ENCODE measurements at regions not wholly inside any gene's neighbourhood (a gene's known extent, or its start where the extent isn't known, plus 50 kb on each side); places are given as distances from the start of the nearest gene placed in this dataset.

DNA sequence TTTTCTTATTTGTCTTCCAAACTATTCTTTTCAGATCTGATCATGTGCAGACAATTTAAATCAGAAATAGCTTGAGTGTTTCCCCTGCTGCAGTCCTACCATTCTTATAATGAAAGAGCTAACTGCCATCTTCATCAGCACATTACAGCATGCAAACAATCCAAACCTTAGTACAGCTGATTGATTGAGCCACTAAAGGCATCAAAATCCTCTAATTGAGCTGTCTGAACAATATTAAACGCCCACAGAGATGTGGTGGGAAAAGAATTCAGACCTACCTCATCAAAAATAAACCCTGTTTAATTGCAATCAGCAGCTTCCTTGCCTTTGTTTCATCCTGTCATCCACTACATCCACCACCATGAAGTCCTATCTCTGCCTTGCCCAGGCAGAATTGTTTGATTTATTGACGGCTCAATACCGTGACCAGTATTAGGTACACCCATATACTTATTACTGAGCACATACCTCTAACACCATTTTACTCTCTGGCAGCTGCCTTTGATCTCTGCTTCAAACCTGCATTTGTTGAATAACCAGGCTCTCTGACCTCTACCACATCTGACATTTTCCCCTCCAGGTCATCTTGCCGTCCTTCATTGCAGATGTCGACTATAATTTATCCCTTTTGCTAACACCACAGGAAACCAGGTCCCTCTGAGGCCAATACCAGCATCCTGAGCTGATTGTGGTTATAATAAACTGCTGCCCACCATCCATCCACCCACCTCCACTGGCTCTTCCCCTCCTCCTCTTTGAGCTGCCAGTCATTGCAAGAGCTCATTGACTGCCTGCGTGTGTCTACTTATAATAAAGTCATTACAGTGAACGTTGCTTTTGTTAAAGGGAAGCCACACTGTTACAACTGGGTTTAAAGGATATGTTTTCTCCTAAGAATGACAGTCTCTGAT lies 78.5 kb downstream of the RBM43 start:
- H4K20me1 ChIP-seq (ENCODE audit: insufficient read depth) = no peaks in the 10 kb centered on the region
- no peak for TF ChIP-seq EZH2 (IDR thresholded peaks at IDR 0.05; ENCODE audit: low read depth)
- TF ChIP-seq, protein P1, sequence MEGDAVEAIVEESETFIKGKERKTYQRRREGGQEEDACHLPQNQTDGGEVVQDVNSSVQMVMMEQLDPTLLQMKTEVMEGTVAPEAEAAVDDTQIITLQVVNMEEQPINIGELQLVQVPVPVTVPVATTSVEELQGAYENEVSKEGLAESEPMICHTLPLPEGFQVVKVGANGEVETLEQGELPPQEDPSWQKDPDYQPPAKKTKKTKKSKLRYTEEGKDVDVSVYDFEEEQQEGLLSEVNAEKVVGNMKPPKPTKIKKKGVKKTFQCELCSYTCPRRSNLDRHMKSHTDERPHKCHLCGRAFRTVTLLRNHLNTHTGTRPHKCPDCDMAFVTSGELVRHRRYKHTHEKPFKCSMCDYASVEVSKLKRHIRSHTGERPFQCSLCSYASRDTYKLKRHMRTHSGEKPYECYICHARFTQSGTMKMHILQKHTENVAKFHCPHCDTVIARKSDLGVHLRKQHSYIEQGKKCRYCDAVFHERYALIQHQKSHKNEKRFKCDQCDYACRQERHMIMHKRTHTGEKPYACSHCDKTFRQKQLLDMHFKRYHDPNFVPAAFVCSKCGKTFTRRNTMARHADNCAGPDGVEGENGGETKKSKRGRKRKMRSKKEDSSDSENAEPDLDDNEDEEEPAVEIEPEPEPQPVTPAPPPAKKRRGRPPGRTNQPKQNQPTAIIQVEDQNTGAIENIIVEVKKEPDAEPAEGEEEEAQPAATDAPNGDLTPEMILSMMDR (conservative IDR thresholded peaks at IDR 0.05) = no peak
- H3F3A ChIP-seq (ENCODE audit: insufficient read depth, low read depth) = no peaks in the 10 kb centered on the region
- BruUV-seq (replicated peaks) = no TSS peak
- POLR2A ChIA-PET (ENCODE audit: unreplicated experiment) = interaction anchor here (0.6 kb wide), 1 partner anchor 56 kb away, joined by 9 read pairs; no protein-coding TSS in a partner anchor
- no peak overlapping the region for H3K4me3 ChIP-seq
- CTCF ChIA-PET = no interaction called here
- H3K36me3 ChIP-seq (ENCODE audit: low read depth) = no peaks in the 10 kb centered on the region
- intact Hi-C loops (cut with micrococcal nuclease; ENCODE audit: unreplicated experiment) = no loop called here
- H3K4me2 ChIP-seq = no peak overlapping the region
- no peak overlapping the region for H2AFZ ChIP-seq
- H3K27me3 ChIP-seq (ENCODE audit: insufficient read depth, low read depth) = no peaks in the 10 kb centered on the region
- no peaks in the 10 kb centered on the region for H3K4me1 ChIP-seq (replicated peaks; ENCODE audit: insufficient read depth)
- no peaks in the 10 kb centered on the region for H3K79me2 ChIP-seq (ENCODE audit: low read depth)
- H3K9me2 ChIP-seq (ENCODE audit: insufficient read depth) = no peaks in the 10 kb centered on the region
- no peaks in the 10 kb centered on the region for H3K9me3 ChIP-seq (ENCODE audit: insufficient read depth, low read depth)
- H3K27ac ChIP-seq = no peak overlapping the region
- DNase-seq = no peak

DNA sequence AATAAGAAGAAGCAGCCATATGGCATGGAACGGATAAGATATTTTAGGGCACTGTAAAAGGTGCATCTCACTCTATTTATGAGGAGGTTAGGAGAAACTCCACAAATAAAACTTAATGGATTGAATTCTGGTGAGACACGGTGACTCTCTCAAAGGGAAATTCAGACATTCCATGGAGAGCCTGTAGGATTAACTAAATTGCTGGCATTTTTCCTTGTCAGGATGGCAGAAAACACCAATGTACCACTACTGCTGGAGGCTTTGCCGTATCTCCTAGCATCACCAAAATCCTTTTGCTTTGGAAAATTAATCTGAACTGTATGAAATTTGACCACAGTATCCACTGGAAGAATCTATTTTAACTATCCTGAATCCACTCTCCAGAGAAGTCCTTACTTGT lies 79.3 kb downstream of the RBM43 start:
- DNase-seq = no peak
- no peak overlapping the region for H3K4me2 ChIP-seq
- no peaks in the 10 kb centered on the region for H4K20me1 ChIP-seq (ENCODE audit: insufficient read depth)
- no peaks in the 10 kb centered on the region for H3K79me2 ChIP-seq (ENCODE audit: low read depth)
- no peak overlapping the region for H3K27ac ChIP-seq
- no peaks in the 10 kb centered on the region for H3K9me2 ChIP-seq (ENCODE audit: insufficient read depth)
- CTCF ChIA-PET = no interaction called here
- no TSS peak for BruUV-seq (replicated peaks)
- intact Hi-C loops (cut with micrococcal nuclease; ENCODE audit: unreplicated experiment) = no loop called here
- no peak overlapping the region for H2AFZ ChIP-seq
- H3K4me3 ChIP-seq = no peak overlapping the region
- POLR2A ChIA-PET (ENCODE audit: unreplicated experiment) = no interaction called here
- H3K27me3 ChIP-seq (ENCODE audit: insufficient read depth, low read depth) = no peaks in the 10 kb centered on the region
- no peaks in the 10 kb centered on the region for H3F3A ChIP-seq (ENCODE audit: insufficient read depth, low read depth)
- H3K36me3 ChIP-seq (ENCODE audit: low read depth) = no peaks in the 10 kb centered on the region
- no peaks in the 10 kb centered on the region for H3K4me1 ChIP-seq (replicated peaks; ENCODE audit: insufficient read depth)
- TF ChIP-seq, protein P1 (conservative IDR thresholded peaks at IDR 0.05) = no peak
- no peak for TF ChIP-seq EZH2 (IDR thresholded peaks at IDR 0.05; ENCODE audit: low read depth)
- H3K9me3 ChIP-seq (ENCODE audit: insufficient read depth, low read depth) = no peaks in the 10 kb centered on the region

DNA sequence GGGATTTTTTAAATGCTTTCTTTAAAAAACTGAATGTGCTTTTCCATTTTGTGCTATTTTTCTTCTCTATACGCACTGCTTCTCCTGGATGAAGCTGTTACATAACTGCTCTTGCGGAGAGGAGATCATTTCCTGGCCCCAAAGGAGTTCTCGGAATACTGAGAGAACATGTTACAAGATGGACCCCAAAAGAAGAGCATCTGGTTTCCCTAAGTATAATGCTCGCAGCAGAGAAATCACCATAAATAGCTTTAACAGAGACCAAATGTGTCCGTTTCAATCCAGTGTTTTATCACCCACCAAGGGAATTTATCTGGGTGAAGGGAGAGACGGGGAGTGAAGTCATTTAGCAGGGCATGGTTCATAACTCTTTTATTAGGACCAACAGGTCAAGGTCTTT lies 80.1 kb downstream of the RBM43 start:
- Histone ChIP-seq H4K20me1 (ENCODE audit: insufficient read depth) (no peaks in the 10 kb centered on the region), H2AFZ (no peak overlapping the region), H3K27me3 (ENCODE audit: insufficient read depth, low read depth) (no peaks in the 10 kb centered on the region), H3K9me2 (ENCODE audit: insufficient read depth) (no peaks in the 10 kb centered on the region), H3K4me3 (no peak overlapping the region), H3K27ac (no peak overlapping the region), H3K4me2 (no peak overlapping the region), H3K36me3 (ENCODE audit: low read depth) (no peaks in the 10 kb centered on the region), H3K4me1 (replicated peaks; ENCODE audit: insufficient read depth) (no peaks in the 10 kb centered on the region), H3F3A (ENCODE audit: insufficient read depth, low read depth) (no peaks in the 10 kb centered on the region), H3K9me3 (ENCODE audit: insufficient read depth, low read depth) (no peaks in the 10 kb centered on the region), H3K79me2 (ENCODE audit: low read depth) (no peaks in the 10 kb centered on the region)
- intact Hi-C loops (cut with micrococcal nuclease; ENCODE audit: unreplicated experiment) = no loop called here
- BruUV-seq (replicated peaks) = no TSS peak
- CTCF ChIA-PET = no interaction called here
- DNase-seq = no peak
- TF ChIP-seq EZH2 (IDR thresholded peaks at IDR 0.05; ENCODE audit: low read depth) = no peak
- TF ChIP-seq, protein P1 (conservative IDR thresholded peaks at IDR 0.05) = no peak
- POLR2A ChIA-PET (ENCODE audit: unreplicated experiment) = no interaction called here

Data from PC-9 (cell line).